HT-29 (cell line): ENCODE measurements at regions not wholly inside any gene's neighbourhood (a gene's known extent, or its start where the extent isn't known, plus 50 kb on each side); places are given as distances from the start of the nearest gene placed in this dataset.
"Not testable (repeated sequence)": the region's sequence is repeated elsewhere in the genome, so short reads cannot be mapped to it uniquely, and the experiment has no call there.

Source experiments
- DNase-seq: peaks from one replicate; pipeline ENCODE4 v3.0.0-alpha.2; 2015; ENCODE audit warnings: low spot score

GRCh38 chr9:73337182-73337581 lies 185.5 kb downstream of the ANXA1 start:
- DNase-seq: not testable (repeated sequence)

- DNase-seq: no peak
These were observed 192.4 kb downstream of the ANXA1 start for GRCh38 chr9:73344060-73344459.

GRCh38 chr9:73347123-73347522 lies 195.5 kb downstream of the ANXA1 start:
- no peak for DNase-seq

- DNase-seq: no peak
These were observed 196.1 kb downstream of the ANXA1 start for GRCh38 chr9:73347720-73348119.

- no peak for DNase-seq
These were observed 196.8 kb downstream of the ANXA1 start for GRCh38 chr9:73348471-73348870.

- no peak for DNase-seq
These were observed 197.8 kb downstream of the ANXA1 start for GRCh38 chr9:73349476-73349875.

GRCh38 chr9:73357607-73358006 lies 205.9 kb downstream of the ANXA1 start:
- no peak for DNase-seq

GRCh38 chr9:73370053-73370452 lies 218.4 kb downstream of the ANXA1 start:
- DNase-seq: no peak

- DNase-seq: no peak
These were observed 220.1 kb downstream of the ANXA1 start for GRCh38 chr9:73371801-73372200.

- DNase-seq: no peak
These were observed 228.7 kb downstream of the ANXA1 start for GRCh38 chr9:73380411-73380810.

- no peak for DNase-seq
These were observed 250.7 kb downstream of the ANXA1 start for GRCh38 chr9:73402081-73403028.

- no peak for DNase-seq
These were observed 259.8 kb downstream of the ANXA1 start for GRCh38 chr9:73411494-73411893.

GRCh38 chr9:73412874-73413273 lies 261.2 kb downstream of the ANXA1 start:
- DNase-seq: no peak

GRCh38 chr9:73423891-73424290 lies 272.2 kb downstream of the ANXA1 start:
- no peak for DNase-seq

- no peak for DNase-seq
These were observed 274.6 kb downstream of the ANXA1 start for GRCh38 chr9:73426269-73426668.

GRCh38 chr9:73434826-73435225 lies 283.2 kb downstream of the ANXA1 start:
- DNase-seq: no peak

GRCh38 chr9:73437758-73438157 lies 286.1 kb downstream of the ANXA1 start:
- DNase-seq: no peak

GRCh38 chr9:73439839-73440238 lies 288.2 kb downstream of the ANXA1 start:
- DNase-seq: not testable (repeated sequence)

- no peak for DNase-seq
These were observed 289.6 kb downstream of the ANXA1 start for GRCh38 chr9:73441223-73441622.

- no peak for DNase-seq
These were observed 290.5 kb downstream of the ANXA1 start for GRCh38 chr9:73441890-73442818.

GRCh38 chr9:73444821-73445220 lies 293.2 kb downstream of the ANXA1 start:
- no peak for DNase-seq

- DNase-seq: not testable (repeated sequence)
These were observed 293.7 kb downstream of the ANXA1 start for GRCh38 chr9:73445384-73445783.
